ENCODE measurements at regions not wholly inside any gene's neighbourhood (a gene's known extent, or its start where the extent isn't known, plus 50 kb on each side); places are given as distances from the start of the nearest gene placed in this dataset.

DNA sequence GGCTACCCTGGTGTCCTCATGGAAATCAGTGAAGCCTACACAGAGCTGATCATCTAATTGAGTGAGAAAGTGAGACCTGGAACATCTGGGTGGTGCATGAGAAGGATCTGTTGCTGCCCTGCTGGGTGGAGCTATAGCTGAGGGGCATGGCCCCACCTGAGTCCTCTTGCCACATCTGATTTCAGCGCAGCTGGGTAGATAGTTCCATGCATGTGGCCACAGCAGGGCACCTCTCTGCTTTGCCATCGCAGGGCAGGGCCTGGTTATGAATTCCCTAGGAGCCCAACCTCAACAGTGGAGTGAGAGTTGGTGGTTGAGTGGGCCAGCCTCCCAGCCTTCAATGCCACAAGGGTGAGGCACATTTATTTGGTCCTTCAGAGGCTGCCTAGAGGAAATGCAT lies 407.8 kb downstream of the BCL11B start:
- dilution Hi-C loops (cut with HindIII; ENCODE audit: low sequenced_read_pairs, unreplicated experiment) = no loop called here
- POLR2A ChIA-PET (ENCODE audit: unreplicated experiment) = no interaction called here
- no TSS peak for BruUV-seq (replicated peaks)

More for the DNA sequence above, 407.8 kb downstream of the BCL11B start:
- Histone ChIP-seq H3K4me3 (ENCODE audit: insufficient read depth, low read depth, low read length) (no peak overlapping the region), H2BK120ac (ENCODE audit: low read depth, low read length) (no peak overlapping the region), H3K4me2 (ENCODE audit: low read depth, low read length) (no peak overlapping the region), H4K5ac (ENCODE audit: low read depth, low read length) (no peak overlapping the region), H3K4me1 (ENCODE audit: control insufficient read depth, insufficient read depth, low read length) (no peaks in the 10 kb centered on the region), H3K23ac (ENCODE audit: low read depth, low read length) (no peak overlapping the region), H2BK5ac (ENCODE audit: low read depth, low read length, poor library complexity, severe bottlenecking) (no peak overlapping the region), H3K4ac (ENCODE audit: low read depth, low read length) (no peak overlapping the region), H2BK15ac (ENCODE audit: low read depth, low read length) (no peak overlapping the region), H3K9ac (ENCODE audit: low read depth, low read length) (no peak overlapping the region), H4K91ac (ENCODE audit: insufficient read depth, low read depth, low read length) (no peak overlapping the region), H4K8ac (ENCODE audit: low read depth in 2 of 2, low read length in 2 of 2) (no peak overlapping the region), H3K36me3 (ENCODE audit: control insufficient read depth, insufficient read depth, low read length) (no peaks in the 10 kb centered on the region), H3K9me1 (ENCODE audit: insufficient read depth, low read length) (no peaks in the 10 kb centered on the region), H3K56ac (ENCODE audit: extremely low read depth, insufficient read depth, low read length) (no peak overlapping the region), H3K18ac (ENCODE audit: low read depth, low read length) (no peak overlapping the region), H3K27me3 (ENCODE audit: control insufficient read depth, insufficient read depth, low read length) (no peaks in the 10 kb centered on the region), H2AK5ac (ENCODE audit: low read depth, low read length) (no peak overlapping the region), H2BK20ac (ENCODE audit: low read depth, low read length) (no peak overlapping the region), H3K79me1 (ENCODE audit: low read depth in 1 of 2, low read length in 2 of 2) (no peaks in the 10 kb centered on the region), H3K9me3 (ENCODE audit: control insufficient read depth, insufficient read depth, low read length) (peaks cover 48% of the 10 kb centered on the region), H3K27ac (ENCODE audit: insufficient read depth, low read length) (no peak overlapping the region), H2AK9ac (replicated peaks; ENCODE audit: low read depth, low read length, poor library complexity) (no peak overlapping the region), H3K14ac (replicated peaks; ENCODE audit: low read depth, low read length) (no peak overlapping the region), H2AFZ (replicated peaks; ENCODE audit: low read length, poor library complexity) (no peak overlapping the region), H4K20me1 (ENCODE audit: insufficient read depth, low read length) (no peaks in the 10 kb centered on the region)
- CTCF ChIA-PET = no interaction called here
- in situ Hi-C loops (cut with MboI; ENCODE audit: low sequenced_read_pairs) = no loop called here
- ATAC-seq (ENCODE audit: low read depth) (no peak), DNase-seq (no peak)
- WGBS, 2 experiments (ENCODE audit: extremely low coverage in 2 of 2, insufficient read length in 1 of 2) = no CpG with 5 or more reads among the region's 2 CpGs
- TF ChIP-seq BHLHE40 (IDR thresholded peaks at IDR 0.05; ENCODE audit: low read depth, low read length) (no peak), RCOR1 (IDR thresholded peaks at IDR 0.05; ENCODE audit: insufficient replicate concordance, low read length) (no peak), MXI1 (IDR thresholded peaks at IDR 0.05; ENCODE audit: borderline replicate concordance, low read depth, low read length) (no peak), FOS (IDR thresholded peaks at IDR 0.05; ENCODE audit: low read depth, low read length) (no peak), RFX5 (IDR thresholded peaks at IDR 0.05; ENCODE audit: low read depth, low read length) (no peak), USF2 (IDR thresholded peaks at IDR 0.05; ENCODE audit: low read depth, low read length) (no peak), POLR2A (IDR thresholded peaks at IDR 0.05; ENCODE audit: low read depth, low read length) (no peak), RAD21 (IDR thresholded peaks at IDR 0.05; ENCODE audit: low read length) (no peak), MAZ (IDR thresholded peaks at IDR 0.05; ENCODE audit: borderline replicate concordance, low read depth, low read length) (no peak), CHD1 (IDR thresholded peaks at IDR 0.05; ENCODE audit: low read depth, low read length) (no peak), SMC3 (IDR thresholded peaks at IDR 0.05; ENCODE audit: low read depth, low read length) (no peak), MAFK (IDR thresholded peaks at IDR 0.05; ENCODE audit: low read depth, low read length) (no peak)
- TF ChIP-seq, protein P1, sequence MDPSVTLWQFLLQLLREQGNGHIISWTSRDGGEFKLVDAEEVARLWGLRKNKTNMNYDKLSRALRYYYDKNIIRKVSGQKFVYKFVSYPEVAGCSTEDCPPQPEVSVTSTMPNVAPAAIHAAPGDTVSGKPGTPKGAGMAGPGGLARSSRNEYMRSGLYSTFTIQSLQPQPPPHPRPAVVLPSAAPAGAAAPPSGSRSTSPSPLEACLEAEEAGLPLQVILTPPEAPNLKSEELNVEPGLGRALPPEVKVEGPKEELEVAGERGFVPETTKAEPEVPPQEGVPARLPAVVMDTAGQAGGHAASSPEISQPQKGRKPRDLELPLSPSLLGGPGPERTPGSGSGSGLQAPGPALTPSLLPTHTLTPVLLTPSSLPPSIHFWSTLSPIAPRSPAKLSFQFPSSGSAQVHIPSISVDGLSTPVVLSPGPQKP (IDR thresholded peaks at IDR 0.05; ENCODE audit: borderline replicate concordance, low read depth, low read length) = no peak
- intact Hi-C loops (cut with micrococcal nuclease) = no loop called here

Measured in IMR-90 (cell line).